ENCODE measurements at regions not wholly inside any gene's neighbourhood (a gene's known extent, or its start where the extent isn't known, plus 50 kb on each side); places are given as distances from the start of the nearest gene placed in this dataset.

DNA sequence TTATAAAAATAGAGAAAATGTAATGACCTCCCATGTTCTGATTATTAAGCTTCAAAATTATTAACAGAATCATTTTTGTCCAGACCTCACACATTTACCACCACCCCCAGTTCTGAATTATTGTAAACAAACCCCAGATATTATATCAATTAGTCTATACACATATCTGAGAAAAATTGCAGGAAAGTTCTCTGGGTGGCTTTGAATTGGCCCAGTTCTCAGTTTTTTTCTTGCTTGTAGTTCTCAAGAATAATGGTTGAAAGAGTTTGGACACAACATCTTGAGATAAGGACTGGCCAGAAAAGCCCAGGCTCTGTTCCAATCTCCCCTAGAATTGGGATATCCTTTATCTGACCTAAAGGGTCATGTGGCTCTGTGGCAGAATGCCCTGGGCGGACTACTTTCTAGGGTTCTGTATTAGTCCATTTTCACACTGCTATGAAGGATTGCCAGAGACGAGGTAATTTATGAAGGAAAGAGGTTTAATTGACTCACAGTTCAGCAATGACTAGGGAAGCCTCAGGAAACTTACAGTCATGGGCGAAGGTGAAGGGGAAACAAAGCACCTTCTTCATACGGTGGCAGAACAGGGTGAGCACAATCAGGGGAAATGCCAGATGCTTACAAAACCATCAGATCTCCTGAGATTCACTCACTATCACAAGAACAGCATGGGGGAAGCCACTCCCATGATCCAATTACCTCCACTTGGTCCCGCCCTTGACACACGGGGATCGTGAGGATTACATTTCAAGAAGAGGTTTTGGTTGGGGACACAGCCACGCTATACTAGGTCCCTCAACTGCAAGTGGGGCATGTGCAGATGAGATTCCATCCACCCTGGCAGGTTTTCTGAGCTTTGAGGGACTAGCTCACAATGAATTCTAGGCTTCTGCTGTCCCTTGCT lies 1504.6 kb upstream of the FLRT2 start:
- Mint-ChIP-seq H3K4me1 (ENCODE audit: low read depth, unreplicated experiment) (no peaks in the 10 kb centered on the region), H3K9me3 (ENCODE audit: unreplicated experiment) (peaks cover 9% of the 10 kb centered on the region), H3K4me3 (ENCODE audit: unreplicated experiment) (no peak overlapping the region), H3K27me3 (ENCODE audit: insufficient read depth, unreplicated experiment) (no peaks in the 10 kb centered on the region), H3K36me3 (ENCODE audit: insufficient read depth, unreplicated experiment) (no peaks in the 10 kb centered on the region), H3K27ac (ENCODE audit: unreplicated experiment) (no peak overlapping the region)
- Histone ChIP-seq H3K36me3 (ENCODE audit: control insufficient read depth, insufficient read depth, low read length) (no peaks in the 10 kb centered on the region), H3K9me3 (peaks cover 6% of the 10 kb centered on the region; the same call in 1 of the 2 replicates), H3K4me3 (ENCODE audit: low read depth, low read length) (no peak overlapping the region), H3K4me1 (no peaks in the 10 kb centered on the region), H3K27me3 (replicated peaks; ENCODE audit: control insufficient read depth, insufficient read depth, low read length) (no peaks in the 10 kb centered on the region)
- DNase-seq: no peak
- TF ChIP-seq, protein P1, sequence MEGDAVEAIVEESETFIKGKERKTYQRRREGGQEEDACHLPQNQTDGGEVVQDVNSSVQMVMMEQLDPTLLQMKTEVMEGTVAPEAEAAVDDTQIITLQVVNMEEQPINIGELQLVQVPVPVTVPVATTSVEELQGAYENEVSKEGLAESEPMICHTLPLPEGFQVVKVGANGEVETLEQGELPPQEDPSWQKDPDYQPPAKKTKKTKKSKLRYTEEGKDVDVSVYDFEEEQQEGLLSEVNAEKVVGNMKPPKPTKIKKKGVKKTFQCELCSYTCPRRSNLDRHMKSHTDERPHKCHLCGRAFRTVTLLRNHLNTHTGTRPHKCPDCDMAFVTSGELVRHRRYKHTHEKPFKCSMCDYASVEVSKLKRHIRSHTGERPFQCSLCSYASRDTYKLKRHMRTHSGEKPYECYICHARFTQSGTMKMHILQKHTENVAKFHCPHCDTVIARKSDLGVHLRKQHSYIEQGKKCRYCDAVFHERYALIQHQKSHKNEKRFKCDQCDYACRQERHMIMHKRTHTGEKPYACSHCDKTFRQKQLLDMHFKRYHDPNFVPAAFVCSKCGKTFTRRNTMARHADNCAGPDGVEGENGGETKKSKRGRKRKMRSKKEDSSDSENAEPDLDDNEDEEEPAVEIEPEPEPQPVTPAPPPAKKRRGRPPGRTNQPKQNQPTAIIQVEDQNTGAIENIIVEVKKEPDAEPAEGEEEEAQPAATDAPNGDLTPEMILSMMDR (IDR thresholded peaks at IDR 0.05; ENCODE audit: insufficient read depth in 1 of 2, low read depth in 1 of 2, low read length in 1 of 2, severe bottlenecking in 1 of 2, unreplicated experiment in 1 of 2): no peak
- POLR2A ChIA-PET: no interaction called here
- intact Hi-C loops (cut with micrococcal nuclease; ENCODE audit: unreplicated experiment): loop anchor here (5.0 kb wide), 1 partner anchor 133 kb away; no protein-coding TSS in a partner anchor
- no TSS peak for BruUV-seq (replicated peaks)
- CTCF ChIA-PET: no interaction called here

DNA sequence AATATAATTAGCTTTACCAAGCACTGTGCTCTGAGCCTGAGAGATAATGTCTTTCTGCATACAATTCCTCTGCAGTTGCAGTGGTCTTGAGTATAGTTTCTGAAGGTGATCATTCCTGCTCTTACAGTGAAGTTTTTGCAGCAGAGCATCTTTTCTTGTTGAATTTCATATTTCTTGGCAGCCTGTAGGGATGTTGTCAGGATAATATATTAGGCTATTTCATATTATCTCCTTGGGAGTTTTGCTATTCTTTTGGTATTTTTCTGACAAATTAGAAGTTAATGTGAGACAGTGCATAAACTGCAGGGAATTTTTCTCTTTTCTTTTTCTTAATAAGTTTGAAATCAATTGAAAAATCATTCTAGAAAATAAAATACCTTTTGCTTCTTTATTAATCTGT lies 1502.6 kb upstream of the FLRT2 start:
- H3K27me3 ChIP-seq (replicated peaks; ENCODE audit: control insufficient read depth, insufficient read depth, low read length): no peaks in the 10 kb centered on the region
- Mint-ChIP-seq H3K9me3 (ENCODE audit: unreplicated experiment) (peaks cover 9% of the 10 kb centered on the region), H3K4me3 (ENCODE audit: unreplicated experiment) (no peak overlapping the region), H3K27ac (ENCODE audit: unreplicated experiment) (no peak overlapping the region), H3K27me3 (ENCODE audit: insufficient read depth, unreplicated experiment) (no peaks in the 10 kb centered on the region), H3K4me1 (ENCODE audit: low read depth, unreplicated experiment) (no peaks in the 10 kb centered on the region), H3K36me3 (ENCODE audit: insufficient read depth, unreplicated experiment) (no peaks in the 10 kb centered on the region)
- H3K4me3 ChIP-seq (ENCODE audit: low read depth, low read length): no peak overlapping the region
- no TSS peak for BruUV-seq (replicated peaks)
- POLR2A ChIA-PET: no interaction called here
- CTCF ChIA-PET: no interaction called here
- no peaks in the 10 kb centered on the region for H3K36me3 ChIP-seq (ENCODE audit: control insufficient read depth, insufficient read depth, low read length)
- H3K9me3 ChIP-seq: no peaks in the 10 kb centered on the region
- no peaks in the 10 kb centered on the region for H3K4me1 ChIP-seq
- no peak for DNase-seq
- intact Hi-C loops (cut with micrococcal nuclease; ENCODE audit: unreplicated experiment): loop anchor here (5.0 kb wide), 1 partner anchor 135 kb away; no protein-coding TSS in a partner anchor
- TF ChIP-seq, protein P1 (IDR thresholded peaks at IDR 0.05; ENCODE audit: insufficient read depth in 1 of 2, low read depth in 1 of 2, low read length in 1 of 2, severe bottlenecking in 1 of 2, unreplicated experiment in 1 of 2): no peak

DNA sequence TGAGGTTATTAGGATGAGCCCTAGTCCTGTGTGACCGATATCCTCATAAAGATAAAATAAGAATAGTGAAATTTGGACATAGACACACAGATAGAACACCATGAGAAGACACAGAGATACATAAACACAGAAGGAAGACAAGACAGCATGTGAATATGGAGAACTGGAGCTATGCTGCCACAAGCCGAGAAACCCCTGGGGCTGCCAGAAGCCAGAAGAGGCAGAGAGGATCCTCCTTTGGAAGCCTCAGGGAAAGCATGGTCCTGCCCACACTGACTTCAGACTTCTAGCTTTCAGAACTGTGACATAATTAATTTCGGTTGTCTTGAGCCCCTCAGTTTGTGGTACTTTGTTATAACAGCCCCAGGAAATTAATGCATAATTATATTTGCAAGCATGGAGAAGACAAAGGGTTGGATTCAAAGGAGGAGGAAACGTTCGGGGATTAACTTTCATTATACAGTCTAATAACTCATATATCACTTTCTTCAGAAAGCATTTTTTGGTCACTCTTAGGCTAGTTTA lies 1501.8 kb upstream of the FLRT2 start:
- Mint-ChIP-seq H3K4me1 (ENCODE audit: low read depth, unreplicated experiment) (no peaks in the 10 kb centered on the region), H3K27ac (ENCODE audit: unreplicated experiment) (no peak overlapping the region), H3K4me3 (ENCODE audit: unreplicated experiment) (no peak overlapping the region), H3K9me3 (ENCODE audit: unreplicated experiment) (peaks cover 6% of the 10 kb centered on the region), H3K27me3 (ENCODE audit: insufficient read depth, unreplicated experiment) (no peaks in the 10 kb centered on the region), H3K36me3 (ENCODE audit: insufficient read depth, unreplicated experiment) (no peaks in the 10 kb centered on the region)
- ChIA-PET CTCF (no interaction called here), POLR2A (no interaction called here)
- BruUV-seq (replicated peaks): no TSS peak
- Histone ChIP-seq H3K4me3 (ENCODE audit: low read depth, low read length) (no peak overlapping the region), H3K9me3 (no peaks in the 10 kb centered on the region), H3K36me3 (ENCODE audit: control insufficient read depth, insufficient read depth, low read length) (no peaks in the 10 kb centered on the region), H3K4me1 (no peaks in the 10 kb centered on the region), H3K27me3 (replicated peaks; ENCODE audit: control insufficient read depth, insufficient read depth, low read length) (no peaks in the 10 kb centered on the region)
- intact Hi-C loops (cut with micrococcal nuclease; ENCODE audit: unreplicated experiment): loop anchor here (5.0 kb wide), 1 partner anchor 136 kb away; no protein-coding TSS in a partner anchor
- no peak for DNase-seq
- TF ChIP-seq, protein P1 (IDR thresholded peaks at IDR 0.05; ENCODE audit: insufficient read depth in 1 of 2, low read depth in 1 of 2, low read length in 1 of 2, severe bottlenecking in 1 of 2, unreplicated experiment in 1 of 2): no peak

Data from Caco-2 (cell line).